Endometrium (tissue), 2 donors: ENCODE measurements at regions not wholly inside any gene's neighbourhood (a gene's known extent, or its start where the extent isn't known, plus 50 kb on each side); places are given as distances from the start of the nearest gene placed in this dataset.

Source experiments
- FAIRE-seq: peaks from 2 replicates; lab custom pipeline; 2012; peaks lifted over from hg19 to GRCh38; lab: Jason Lieb, UNC
- donor health status: control.
- donor health status: control.

DNA sequence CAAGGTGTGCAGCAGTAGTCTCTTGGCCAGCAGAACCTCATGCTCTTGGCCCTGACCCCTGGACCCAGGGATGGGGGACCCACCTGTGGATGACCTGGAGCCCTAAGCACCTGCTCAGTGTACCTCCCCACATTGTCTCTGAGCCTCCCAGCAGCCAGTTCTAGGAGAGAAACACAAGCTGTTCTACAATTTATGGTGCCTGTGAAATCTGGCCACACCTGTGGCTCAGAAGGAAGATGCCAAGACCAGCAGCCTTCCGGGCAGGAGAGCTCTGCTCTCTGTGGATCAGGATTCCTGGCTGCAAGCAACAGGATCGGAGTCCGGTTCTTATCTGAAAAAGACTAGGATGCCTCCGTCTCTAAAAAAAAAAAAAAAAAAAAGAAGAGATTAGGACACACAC is 103.6 kb upstream of the ANO1 start:
- FAIRE-seq, result no peak

GRCh38 chr11:69975822-69976221 is 102.3 kb upstream of the ANO1 start:
- FAIRE-seq, result no peak

- no peak for FAIRE-seq
Observed at GRCh38 chr11:69976794-69977193, 101.3 kb upstream of the ANO1 start.

DNA sequence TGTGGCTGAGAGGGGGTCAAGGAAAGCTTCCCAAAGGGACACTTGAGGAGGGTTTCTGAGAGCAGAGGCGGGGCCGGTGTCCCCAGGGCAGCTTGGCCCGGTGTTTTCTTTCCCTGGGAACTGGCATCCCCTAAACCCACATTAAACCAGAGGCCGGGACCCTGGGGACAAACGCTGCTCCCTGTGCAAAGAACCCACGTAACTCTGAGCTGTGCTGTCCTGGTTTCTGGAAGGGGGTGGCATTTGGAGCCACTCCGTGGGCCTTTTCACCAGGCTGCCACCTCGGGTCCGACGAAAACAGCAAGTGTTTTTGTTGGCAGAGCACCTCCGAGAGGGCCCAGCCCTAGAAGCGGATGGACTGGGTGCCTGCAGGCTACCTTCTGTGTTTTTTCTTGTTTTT is 100.2 kb upstream of the ANO1 start:
- no peak for FAIRE-seq

DNA sequence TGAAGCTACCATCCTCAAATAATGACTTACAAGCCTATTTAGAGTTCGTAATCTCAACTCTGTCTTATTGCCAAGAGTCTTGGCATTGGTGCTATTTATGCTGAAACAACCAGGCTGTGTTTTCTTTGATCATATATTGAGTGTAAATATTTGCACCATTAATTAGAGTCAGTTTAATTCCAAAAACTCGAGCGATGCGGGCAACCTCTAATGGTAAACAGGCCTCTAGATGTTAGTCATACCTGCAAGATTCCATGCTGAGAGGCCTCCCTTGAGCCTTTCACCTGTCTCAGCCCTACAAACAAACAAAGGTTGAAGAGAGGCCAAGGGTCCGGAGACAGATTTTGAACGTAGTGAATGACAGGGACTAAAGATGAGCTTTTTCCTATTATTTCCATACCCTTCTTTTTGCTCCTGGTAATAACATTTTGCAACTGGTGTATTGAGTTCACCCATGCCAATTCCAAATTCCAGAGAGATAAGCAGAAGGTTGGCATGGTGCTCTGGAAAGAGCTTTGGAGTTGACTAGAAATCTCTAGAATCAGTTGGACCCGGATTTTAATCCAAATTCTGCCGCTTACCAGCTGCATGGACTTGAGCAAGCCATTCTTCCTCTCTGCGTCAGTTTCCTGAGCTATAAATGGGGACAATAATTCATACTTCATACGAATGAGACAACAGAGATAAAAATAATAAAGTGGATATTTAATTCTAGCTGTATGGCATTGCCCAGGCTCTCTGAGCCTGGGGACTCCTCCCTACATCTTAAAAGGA is 99.1 kb upstream of the ANO1 start:
- no peak for FAIRE-seq

DNA sequence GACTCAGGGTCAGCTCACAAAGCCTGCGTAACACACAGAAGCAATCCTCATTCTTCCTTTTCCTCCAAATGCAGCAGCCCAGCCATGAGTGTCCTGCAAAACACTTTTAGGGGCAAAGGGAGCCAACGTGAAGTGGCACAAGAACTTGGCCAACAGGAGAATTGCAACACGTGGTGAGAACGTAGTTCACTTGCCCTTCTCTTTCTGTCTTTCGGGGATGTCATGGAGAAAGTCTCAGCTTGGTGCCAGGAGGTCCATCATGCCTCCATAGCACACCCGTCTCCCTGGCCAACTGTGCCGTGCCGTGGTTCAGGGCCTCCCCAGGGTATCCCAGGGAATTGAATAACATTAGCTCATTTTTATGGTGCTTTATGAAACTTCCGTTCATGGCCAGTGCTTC is 98.5 kb upstream of the ANO1 start:
- no peak for FAIRE-seq

DNA sequence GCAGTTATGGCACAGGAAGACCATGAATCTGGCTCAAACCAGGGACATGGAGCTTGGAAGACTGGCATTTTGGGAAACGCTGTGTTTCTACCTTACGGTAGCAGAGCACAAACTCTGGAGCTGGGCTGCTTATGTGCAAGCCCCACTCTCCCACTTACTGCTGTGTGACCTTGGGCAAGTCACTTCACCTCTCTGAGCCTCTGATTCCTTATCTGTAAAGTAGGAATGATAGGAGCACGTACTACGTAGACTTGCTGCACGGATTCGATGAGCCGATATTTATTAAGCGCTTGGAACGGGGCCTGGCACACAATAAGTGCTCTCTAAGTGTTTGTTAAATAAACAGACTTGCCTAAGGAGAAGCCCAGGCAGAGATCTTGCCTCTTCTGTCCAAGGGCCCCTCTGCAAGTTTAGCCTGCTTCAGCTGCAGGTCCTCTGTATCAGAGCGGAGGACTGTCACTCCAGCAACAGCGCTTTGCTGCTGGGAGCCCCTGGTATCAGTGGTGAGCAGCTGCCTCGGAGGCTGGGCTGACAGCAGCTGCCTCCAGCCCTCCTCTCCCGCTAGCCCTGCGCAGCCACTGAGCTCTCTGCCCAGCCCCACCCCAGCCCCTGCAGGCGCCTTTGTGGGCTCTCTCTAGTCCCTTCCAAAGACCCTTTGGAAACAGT is 96.9 kb upstream of the ANO1 start:
- FAIRE-seq, result no peak

DNA sequence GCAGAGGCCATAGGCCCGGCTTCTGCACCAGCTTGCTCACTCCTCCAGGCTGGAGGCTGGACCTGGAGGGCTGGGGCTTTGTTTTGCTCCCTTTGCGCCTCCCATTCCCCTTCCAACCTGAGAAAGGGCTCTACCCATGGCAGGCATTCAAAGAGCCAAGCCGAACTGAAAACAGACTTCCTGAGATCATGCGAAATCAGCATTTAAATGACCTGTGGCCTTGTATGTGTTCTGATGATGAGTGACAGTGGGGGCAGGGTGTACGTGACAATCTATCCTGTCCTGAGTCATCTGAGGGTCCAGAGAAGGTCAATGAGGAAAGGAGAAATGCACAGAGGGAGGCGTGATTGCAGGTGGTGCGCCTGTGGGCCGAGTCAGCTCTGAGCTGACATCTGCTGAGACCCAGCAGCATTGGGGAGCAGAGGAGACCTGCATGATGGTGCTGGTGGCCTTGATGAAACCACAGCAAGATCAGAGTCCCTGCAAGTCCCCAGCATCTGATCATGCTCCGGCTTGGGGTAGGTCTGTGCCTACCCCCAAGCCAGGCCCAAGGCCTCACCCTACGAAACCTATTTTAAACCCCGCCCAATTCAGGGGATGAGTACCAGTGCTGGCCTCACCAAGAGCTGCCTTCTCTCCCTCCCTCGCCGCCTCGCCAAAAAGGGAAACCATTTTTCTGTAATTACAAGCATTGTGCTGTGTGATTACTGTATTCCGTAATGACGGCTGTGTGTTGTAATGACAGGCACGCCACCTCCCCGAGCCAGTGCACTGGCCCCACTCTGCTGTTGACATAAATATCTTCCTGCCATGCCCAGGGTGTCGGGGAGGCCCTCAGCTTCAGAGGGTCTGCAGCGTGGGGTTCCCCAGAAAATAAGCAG is 95.2 kb upstream of the ANO1 start:
- no peak for FAIRE-seq

DNA sequence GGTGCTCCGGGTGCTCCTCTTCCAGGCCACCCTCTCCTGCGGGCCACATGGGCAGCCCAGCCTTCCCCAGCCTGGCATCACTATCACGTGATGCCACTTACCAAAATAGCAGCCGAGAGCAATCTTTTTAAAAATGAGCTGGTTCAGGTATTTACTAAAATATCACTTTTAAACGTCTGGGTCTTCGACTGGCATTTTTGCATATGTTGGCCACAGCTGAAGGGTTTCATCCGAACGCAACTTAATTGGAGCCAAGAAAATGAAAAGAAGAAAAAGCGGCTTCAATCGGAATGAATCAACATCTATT is 94.6 kb upstream of the ANO1 start:
- FAIRE-seq, result no peak

DNA sequence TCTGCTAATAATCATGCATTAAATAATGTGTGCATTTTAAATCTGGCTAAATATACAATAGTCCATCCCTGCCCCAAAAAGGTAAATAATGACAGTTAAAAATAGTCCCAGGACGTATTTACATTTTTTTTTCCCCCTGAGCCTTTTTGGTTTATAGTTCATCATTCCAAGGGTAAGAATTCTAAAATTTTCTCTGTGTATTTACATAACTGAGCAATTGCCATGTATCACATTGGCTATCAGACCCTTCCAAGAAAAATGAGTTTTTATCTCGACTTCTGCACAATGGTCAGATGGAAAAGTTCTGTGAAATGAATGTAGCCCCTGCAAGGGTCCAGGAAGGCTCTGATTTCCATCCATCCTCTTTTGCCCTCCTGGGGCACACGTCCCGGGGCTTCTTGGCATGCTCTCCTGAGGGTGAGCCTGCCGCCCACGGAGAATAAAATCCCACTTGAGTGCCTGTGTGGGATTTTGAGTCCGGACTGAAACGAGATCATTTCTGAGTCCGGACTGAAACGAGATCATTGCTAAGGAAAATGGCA is 94.1 kb upstream of the ANO1 start:
- no peak for FAIRE-seq

- no peak for FAIRE-seq
Observed at GRCh38 chr11:69984457-69985261, 93.5 kb upstream of the ANO1 start.

DNA sequence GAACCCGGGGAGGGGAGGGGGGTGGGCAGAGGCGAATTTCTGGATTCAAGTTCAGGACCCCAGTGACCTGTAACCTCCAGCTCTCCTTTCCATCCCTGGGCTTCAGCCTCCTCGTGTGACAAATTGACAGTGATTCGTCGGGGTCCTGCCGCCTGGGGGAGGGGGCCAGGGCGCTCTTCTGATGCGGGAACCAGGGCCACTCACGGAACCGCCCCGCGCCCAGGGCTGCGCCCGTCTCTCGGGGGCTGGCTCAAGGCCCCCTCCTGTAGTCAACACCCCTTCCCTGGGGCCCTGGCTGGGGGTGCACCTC is 92.8 kb upstream of the ANO1 start:
- no peak for FAIRE-seq

GRCh38 chr11:69985641-69986439 is 92.3 kb upstream of the ANO1 start:
- no peak for FAIRE-seq

GRCh38 chr11:69986440-69986787 is 91.7 kb upstream of the ANO1 start:
- FAIRE-seq, result no peak

DNA sequence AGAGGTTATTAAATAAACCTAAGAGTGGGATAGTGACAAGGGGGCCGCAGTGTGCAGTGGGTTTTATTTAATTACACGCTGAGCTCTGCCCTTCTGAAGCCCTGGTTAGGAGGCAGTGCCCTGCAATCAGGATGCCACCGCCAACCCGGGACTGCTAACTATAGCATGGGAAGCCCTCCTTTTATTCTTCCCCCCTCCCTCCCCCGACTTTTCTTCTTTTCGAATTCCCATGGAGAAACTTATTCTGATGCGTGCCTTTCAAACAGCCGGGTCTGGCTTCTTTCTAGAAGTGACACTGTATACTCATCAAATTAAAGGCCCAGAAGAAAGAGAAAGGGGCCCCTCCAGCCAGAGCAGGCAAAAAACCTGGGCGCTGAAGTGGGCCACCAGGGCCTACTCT is 91.3 kb upstream of the ANO1 start:
- FAIRE-seq, result no peak

- FAIRE-seq, result no peak
Observed at GRCh38 chr11:69992026-69992425, 86.1 kb upstream of the ANO1 start.

- FAIRE-seq, result no peak
Observed at GRCh38 chr11:69992943-69993694, 85.0 kb upstream of the ANO1 start.

- FAIRE-seq, result no peak
Observed at GRCh38 chr11:69994810-69995209, 83.3 kb upstream of the ANO1 start.

DNA sequence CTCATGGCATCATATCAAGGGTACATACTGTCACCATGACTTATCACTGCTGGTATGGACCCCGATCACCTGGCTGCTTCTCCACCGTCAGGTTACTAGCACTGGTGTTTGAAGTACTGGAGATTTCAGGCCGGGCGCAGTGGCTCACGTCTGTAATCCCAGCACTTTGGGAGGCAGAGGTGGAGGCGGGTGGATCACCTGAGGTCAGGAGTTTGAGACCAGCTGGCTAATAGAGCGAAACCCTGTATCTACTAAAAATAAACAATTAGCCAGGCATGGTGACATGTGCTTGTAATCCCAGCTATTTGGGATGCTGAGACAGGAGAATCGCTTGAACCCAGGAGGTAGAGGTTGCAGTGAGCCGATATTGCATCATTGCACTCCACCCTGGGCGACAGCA is 82.4 kb upstream of the ANO1 start:
- no peak for FAIRE-seq

GRCh38 chr11:69996451-69996850 is 81.7 kb upstream of the ANO1 start:
- no peak for FAIRE-seq

DNA sequence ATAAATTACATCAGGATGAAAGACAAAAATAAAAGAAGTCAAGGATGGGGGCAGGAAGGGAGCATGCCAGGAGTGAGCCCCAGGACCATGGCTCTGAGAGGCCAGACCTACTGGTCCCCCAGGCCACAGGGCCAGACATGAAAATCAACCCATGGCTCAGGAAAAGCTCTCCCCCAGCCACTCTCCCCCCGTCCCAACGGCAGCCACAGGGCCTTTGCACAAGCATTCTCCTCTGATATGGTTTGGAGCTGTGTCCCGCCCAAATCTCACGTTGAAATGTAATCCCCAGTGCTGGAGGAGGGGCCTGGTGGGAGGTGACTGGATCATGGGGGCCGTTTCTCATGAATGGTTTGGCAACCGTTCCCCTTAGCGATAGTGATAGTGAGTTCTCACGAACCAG is 80.8 kb upstream of the ANO1 start:
- no peak for FAIRE-seq
